ENCODE measurements at regions not wholly inside any gene's neighbourhood (a gene's known extent, or its start where the extent isn't known, plus 50 kb on each side); places are given as distances from the start of the nearest gene placed in this dataset.

DNA sequence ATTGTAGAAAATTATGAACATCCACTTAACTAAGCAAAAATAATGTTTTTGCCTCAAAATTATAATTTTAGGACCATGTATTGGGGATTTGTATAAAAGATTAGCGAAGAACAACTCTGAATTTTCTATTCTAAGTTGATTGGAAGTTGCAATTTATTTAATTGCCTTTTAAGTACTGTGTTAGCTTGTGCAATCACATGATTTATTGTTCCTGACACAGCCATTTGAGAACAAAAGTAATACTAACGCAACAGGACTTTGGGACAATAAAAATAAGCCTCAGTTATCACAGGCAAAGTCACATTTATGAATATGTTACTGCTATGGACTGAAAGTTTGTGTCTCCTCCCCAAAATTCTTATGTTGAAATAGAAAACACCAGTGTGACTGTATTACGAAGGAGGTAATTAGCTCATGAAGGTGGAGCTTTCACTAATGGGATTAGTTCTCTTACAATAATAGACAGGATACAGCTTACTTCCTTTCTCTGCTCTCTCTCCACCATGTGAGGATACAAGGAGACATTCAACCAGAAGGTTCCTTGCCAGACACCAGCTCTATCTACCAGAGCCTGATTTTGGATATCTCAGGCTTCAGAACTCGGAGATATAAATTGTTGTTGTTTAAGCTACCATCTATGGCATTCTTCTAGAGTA lies 745.9 kb downstream of the ZBBX start (continued):
- TF ChIP-seq, protein P1, sequence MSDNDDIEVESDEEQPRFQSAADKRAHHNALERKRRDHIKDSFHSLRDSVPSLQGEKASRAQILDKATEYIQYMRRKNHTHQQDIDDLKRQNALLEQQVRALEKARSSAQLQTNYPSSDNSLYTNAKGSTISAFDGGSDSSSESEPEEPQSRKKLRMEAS (CRISPR knock-in tag; IDR thresholded peaks at IDR 0.05) = no peak
- TF ChIP-seq, protein P2, sequence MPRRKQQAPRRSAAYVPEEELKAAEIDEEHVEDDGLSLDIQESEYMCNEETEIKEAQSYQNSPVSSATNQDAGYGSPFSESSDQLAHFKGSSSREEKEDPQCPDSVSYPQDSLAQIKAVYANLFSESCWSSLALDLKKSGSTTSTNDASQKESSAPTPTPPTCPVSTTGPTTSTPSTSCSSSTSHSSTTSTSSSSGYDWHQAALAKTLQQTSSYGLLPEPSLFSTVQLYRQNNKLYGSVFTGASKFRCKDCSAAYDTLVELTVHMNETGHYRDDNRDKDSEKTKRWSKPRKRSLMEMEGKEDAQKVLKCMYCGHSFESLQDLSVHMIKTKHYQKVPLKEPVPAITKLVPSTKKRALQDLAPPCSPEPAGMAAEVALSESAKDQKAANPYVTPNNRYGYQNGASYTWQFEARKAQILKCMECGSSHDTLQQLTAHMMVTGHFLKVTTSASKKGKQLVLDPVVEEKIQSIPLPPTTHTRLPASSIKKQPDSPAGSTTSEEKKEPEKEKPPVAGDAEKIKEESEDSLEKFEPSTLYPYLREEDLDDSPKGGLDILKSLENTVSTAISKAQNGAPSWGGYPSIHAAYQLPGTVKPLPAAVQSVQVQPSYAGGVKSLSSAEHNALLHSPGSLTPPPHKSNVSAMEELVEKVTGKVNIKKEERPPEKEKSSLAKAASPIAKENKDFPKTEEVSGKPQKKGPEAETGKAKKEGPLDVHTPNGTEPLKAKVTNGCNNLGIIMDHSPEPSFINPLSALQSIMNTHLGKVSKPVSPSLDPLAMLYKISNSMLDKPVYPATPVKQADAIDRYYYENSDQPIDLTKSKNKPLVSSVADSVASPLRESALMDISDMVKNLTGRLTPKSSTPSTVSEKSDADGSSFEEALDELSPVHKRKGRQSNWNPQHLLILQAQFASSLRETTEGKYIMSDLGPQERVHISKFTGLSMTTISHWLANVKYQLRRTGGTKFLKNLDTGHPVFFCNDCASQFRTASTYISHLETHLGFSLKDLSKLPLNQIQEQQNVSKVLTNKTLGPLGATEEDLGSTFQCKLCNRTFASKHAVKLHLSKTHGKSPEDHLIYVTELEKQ (CRISPR knock-in tag; IDR thresholded peaks at IDR 0.05) = no peak

DNA sequence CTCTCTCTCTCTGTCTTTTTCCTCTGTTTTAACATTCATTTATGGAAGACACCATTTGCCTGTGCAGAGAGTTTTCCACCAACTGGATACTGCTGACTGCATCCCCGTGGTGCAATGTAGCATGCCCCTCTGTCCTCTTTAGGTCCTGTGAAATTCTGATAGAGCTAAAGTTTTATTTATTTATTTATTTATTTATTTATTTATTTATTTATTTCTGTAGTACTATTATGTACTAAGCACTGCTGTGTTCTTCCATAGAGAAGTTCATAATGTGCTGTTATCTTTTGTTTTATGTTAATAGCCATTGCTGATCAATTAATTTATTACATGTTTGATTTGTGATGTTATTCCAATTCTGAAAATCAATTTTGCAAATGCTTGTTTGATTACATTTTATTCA lies 749.9 kb downstream of the ZBBX start:
- WGBS (ENCODE audit: insufficient coverage, low coverage, missing lambda C conversion rate) = 0% methylated on average over 1 of the region's 1 CpG
- CTCF ChIA-PET (ENCODE audit: low intra/inter-chr PET ratio) = no interaction called here

More for the DNA sequence above, 749.9 kb downstream of the ZBBX start:
- Histone ChIP-seq H3K9ac (ENCODE audit: insufficient read depth in 1 of 2, low read depth in 2 of 2, low read length in 2 of 2) (no peak overlapping the region), H4K20me1 (replicated peaks; ENCODE audit: control insufficient read depth, insufficient read depth, low read length) (no peaks in the 10 kb centered on the region), H3K4me2 (ENCODE audit: insufficient read depth, low read length) (no peak overlapping the region), H3K36me3 (ENCODE audit: control insufficient read depth, insufficient read depth, low read length) (no peaks in the 10 kb centered on the region), H2AFZ (ENCODE audit: low read depth, low read length) (no peak overlapping the region), H3K27me3 (ENCODE audit: control insufficient read depth in 2 of 2, insufficient read depth in 2 of 2, low read length in 2 of 2) (no peaks in the 10 kb centered on the region), H3K9me3 (replicated peaks; ENCODE audit: control insufficient read depth, insufficient read depth, low read depth, low read length) (no peaks in the 10 kb centered on the region), H3K4me1 (replicated peaks in 1 of 2; ENCODE audit: control insufficient read depth in 2 of 2, insufficient read depth in 2 of 2, low read length in 2 of 2) (no peaks in the 10 kb centered on the region), H3K27ac (ENCODE audit: extremely low read depth, low read depth, low read length) (no peak overlapping the region), H3K9me1 (ENCODE audit: control insufficient read depth, insufficient read depth, low read length) (no peaks in the 10 kb centered on the region), H3K79me2 (ENCODE audit: control insufficient read depth, insufficient read depth, low read length) (no peaks in the 10 kb centered on the region), H3K4me3 (no peak overlapping the region)
- DNase-seq (ENCODE audit: extremely low read depth in 1 of 4, low spot score in 3 of 4) (no peak), FAIRE-seq (no peak), ATAC-seq (no peak)
- in situ Hi-C loops (cut with MboI) (no loop called here), intact Hi-C loops (cut with micrococcal nuclease) (no loop called here)
- no TSS peak for BruUV-seq (replicated peaks)
- POLR2A ChIA-PET = no interaction called here
- TF ChIP-seq ZNF79 (CRISPR knock-in tag; IDR thresholded peaks at IDR 0.05; ENCODE audit: low read depth) (no peak), ZNF408 (CRISPR knock-in tag; IDR thresholded peaks at IDR 0.05; ENCODE audit: low read depth) (no peak), ZBTB7A (IDR thresholded peaks at IDR 0.05; ENCODE audit: borderline replicate concordance, control insufficient read depth, low read depth, low read length) (no peak), ZSCAN32 (CRISPR knock-in tag; IDR thresholded peaks at IDR 0.05) (no peak), GTF2F1 (IDR thresholded peaks at IDR 0.05; ENCODE audit: low read depth, low read length) (no peak), ZNF696 (CRISPR knock-in tag; conservative IDR thresholded peaks at IDR 0.05) (no peak), HEY1 (CRISPR knock-in tag; IDR thresholded peaks at IDR 0.05; ENCODE audit: borderline replicate concordance) (no peak), C11orf30 (IDR thresholded peaks at IDR 0.05; ENCODE audit: low read depth) (no peak), ZNF146 (CRISPR knock-in tag; IDR thresholded peaks at IDR 0.05; ENCODE audit: unreplicated experiment) (no peak), CBFA2T2 (conservative IDR thresholded peaks at IDR 0.05) (no peak)
- TF ChIP-seq, protein P3, sequence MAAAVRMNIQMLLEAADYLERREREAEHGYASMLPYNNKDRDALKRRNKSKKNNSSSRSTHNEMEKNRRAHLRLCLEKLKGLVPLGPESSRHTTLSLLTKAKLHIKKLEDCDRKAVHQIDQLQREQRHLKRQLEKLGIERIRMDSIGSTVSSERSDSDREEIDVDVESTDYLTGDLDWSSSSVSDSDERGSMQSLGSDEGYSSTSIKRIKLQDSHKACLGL (CRISPR knock-in tag; IDR thresholded peaks at IDR 0.05; ENCODE audit: borderline replicate concordance, poor library complexity, severe bottlenecking) = no peak
- TF ChIP-seq, protein P4, sequence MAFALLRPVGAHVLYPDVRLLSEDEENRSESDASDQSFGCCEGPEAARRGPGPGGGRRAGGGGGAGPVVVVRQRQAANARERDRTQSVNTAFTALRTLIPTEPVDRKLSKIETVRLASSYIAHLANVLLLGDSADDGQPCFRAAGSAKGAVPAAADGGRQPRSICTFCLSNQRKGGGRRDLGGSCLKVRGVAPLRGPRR (CRISPR knock-in tag; IDR thresholded peaks at IDR 0.05) = no peak

Data from K562 (cell line).